ENCODE measurements at regions not wholly inside any gene's neighbourhood (a gene's known extent, or its start where the extent isn't known, plus 50 kb on each side); places are given as distances from the start of the nearest gene placed in this dataset.

- H3K4me1 ChIP-seq (ENCODE audit: insufficient read depth, low read length) = no peaks in the 10 kb centered on the region
- TF ChIP-seq CTCF (IDR thresholded peaks at IDR 0.05) = no peak
- POLR2A ChIA-PET = no interaction called here
- H3K27me3 ChIP-seq (ENCODE audit: control insufficient read depth in 1 of 2, insufficient read depth in 2 of 2, low read length in 2 of 2) = no peaks in the 10 kb centered on the region
- no peak overlapping the region for H3K27ac Mint-ChIP-seq
- no peak overlapping the region for H3K27ac ChIP-seq (ENCODE audit: low read depth in 1 of 2, low read length in 2 of 2)
- CTCF ChIA-PET = no interaction called here
- no peaks in the 10 kb centered on the region for H3K4me1 Mint-ChIP-seq (ENCODE audit: low read depth)
- H3K4me3 Mint-ChIP-seq = no peak overlapping the region
- H3K27me3 Mint-ChIP-seq = peaks cover 29% of the 10 kb centered on the region
- peaks cover 6 to 12% of the 10 kb centered on the region in 2 experiments for H3K9me3 ChIP-seq (ENCODE audit: control insufficient read depth in 1 of 2, insufficient read depth in 1 of 2, low read length in 2 of 2)
- no peaks in the 10 kb centered on the region for H3K36me3 Mint-ChIP-seq (ENCODE audit: low read depth)
- intact Hi-C loops (cut with DNase I, micrococcal nuclease) = no loop called here
- H3K36me3 ChIP-seq (ENCODE audit: insufficient read depth, low read length) = no peaks in the 10 kb centered on the region
- no peak overlapping the region for H3K4me3 ChIP-seq (ENCODE audit: low read length)
- ATAC-seq (ENCODE audit: poor library complexity) (no peak), DNase-seq (no peak)
- no peaks in the 10 kb centered on the region for H3K9me3 Mint-ChIP-seq
Measured at GRCh38 chr16:54873071-54873470, 57.6 kb upstream of the IRX5 start.

GRCh38 chr16:54870151-54870550 lies 60.5 kb upstream of the IRX5 start:
- Mint-ChIP-seq H3K9me3 (no peaks in the 10 kb centered on the region), H3K27me3 (peaks cover 15% of the 10 kb centered on the region), H3K4me1 (ENCODE audit: low read depth) (no peaks in the 10 kb centered on the region), H3K4me3 (no peak overlapping the region), H3K36me3 (ENCODE audit: low read depth) (no peaks in the 10 kb centered on the region), H3K27ac (no peak overlapping the region)
- ATAC-seq (ENCODE audit: poor library complexity) (no peak), DNase-seq (no peak)
- intact Hi-C loops (cut with DNase I, micrococcal nuclease) = no loop called here
- no peaks in the 10 kb centered on the region for H3K27me3 ChIP-seq (ENCODE audit: control insufficient read depth in 1 of 2, insufficient read depth in 2 of 2, low read length in 2 of 2)
- H3K36me3 ChIP-seq (ENCODE audit: insufficient read depth, low read length) = no peaks in the 10 kb centered on the region
- ChIA-PET POLR2A (no interaction called here), CTCF (no interaction called here)
- no peak overlapping the region for H3K4me3 ChIP-seq (ENCODE audit: low read length)
- no peak overlapping the region for H3K27ac ChIP-seq (ENCODE audit: low read depth in 1 of 2, low read length in 2 of 2)
- peaks cover 6 to 7% of the 10 kb centered on the region in 2 experiments for H3K9me3 ChIP-seq (ENCODE audit: control insufficient read depth in 1 of 2, insufficient read depth in 1 of 2, low read length in 2 of 2)
- no peak for TF ChIP-seq CTCF (IDR thresholded peaks at IDR 0.05)
- H3K4me1 ChIP-seq (ENCODE audit: insufficient read depth, low read length) = no peaks in the 10 kb centered on the region

GRCh38 chr16:54867302-54867832 lies 63.3 kb upstream of the IRX5 start:
- Histone ChIP-seq H3K4me3 (ENCODE audit: low read length) (no peak overlapping the region), H3K36me3 (ENCODE audit: insufficient read depth, low read length) (no peaks in the 10 kb centered on the region), H3K27ac (ENCODE audit: low read depth in 1 of 2, low read length in 2 of 2) (no peak overlapping the region), H3K4me1 (ENCODE audit: insufficient read depth, low read length) (no peaks in the 10 kb centered on the region), H3K27me3 (ENCODE audit: control insufficient read depth in 1 of 2, insufficient read depth in 2 of 2, low read length in 2 of 2) (no peaks in the 10 kb centered on the region), H3K9me3 (ENCODE audit: control insufficient read depth in 1 of 2, insufficient read depth in 1 of 2, low read length in 2 of 2) (peaks cover 6 to 7% of the 10 kb centered on the region in 2 experiments)
- Mint-ChIP-seq H3K27me3 (peaks cover 3% of the 10 kb centered on the region), H3K4me1 (ENCODE audit: low read depth) (no peaks in the 10 kb centered on the region), H3K36me3 (ENCODE audit: low read depth) (no peaks in the 10 kb centered on the region), H3K9me3 (no peaks in the 10 kb centered on the region), H3K4me3 (no peak overlapping the region), H3K27ac (no peak overlapping the region)
- ChIA-PET POLR2A (no interaction called here), CTCF (no interaction called here)
- ATAC-seq (ENCODE audit: poor library complexity) (no peak), DNase-seq (no peak)
- intact Hi-C loops (cut with DNase I, micrococcal nuclease) = no loop called here
- TF ChIP-seq CTCF (IDR thresholded peaks at IDR 0.05) = no peak

Measured in CD4-positive, alpha-beta T cell (primary cell).